NCI-H2081 (cell line): ENCODE measurements at regions not wholly inside any gene's neighbourhood (a gene's known extent, or its start where the extent isn't known, plus 50 kb on each side); places are given as distances from the start of the nearest gene placed in this dataset.

Experiments
- DNase-seq, 2 experiments: peaks; one replicate each; lab custom pipeline; 2025; lab: John Stamatoyannopoulos, UW

DNA sequence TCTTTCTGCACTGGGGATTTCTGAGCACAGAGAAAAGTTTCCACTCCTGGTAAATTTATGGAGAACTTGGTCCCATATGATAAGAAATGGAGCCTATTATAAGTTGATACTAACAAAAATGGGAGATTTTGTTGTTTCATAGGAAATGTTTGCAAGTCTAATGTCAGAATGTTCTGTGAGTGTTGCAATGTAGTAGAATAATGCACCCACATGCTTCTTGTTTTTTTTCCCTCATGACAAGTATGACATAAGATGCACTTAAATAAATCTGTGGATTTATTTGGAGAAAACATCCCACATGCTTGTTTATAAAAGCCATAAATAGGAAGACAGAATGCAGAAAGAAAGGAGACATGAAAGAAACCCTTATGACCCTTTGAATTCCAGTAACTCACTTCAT lies 50.8 kb upstream of the KCNJ6 start:
- DNase-seq, result no peak

GRCh38 chr21:37968744-37969143 lies 52.5 kb upstream of the KCNJ6 start:
- DNase-seq, result no peak

- no peak for DNase-seq
Measured at GRCh38 chr21:37970548-37970947, 54.3 kb upstream of the KCNJ6 start.

DNA sequence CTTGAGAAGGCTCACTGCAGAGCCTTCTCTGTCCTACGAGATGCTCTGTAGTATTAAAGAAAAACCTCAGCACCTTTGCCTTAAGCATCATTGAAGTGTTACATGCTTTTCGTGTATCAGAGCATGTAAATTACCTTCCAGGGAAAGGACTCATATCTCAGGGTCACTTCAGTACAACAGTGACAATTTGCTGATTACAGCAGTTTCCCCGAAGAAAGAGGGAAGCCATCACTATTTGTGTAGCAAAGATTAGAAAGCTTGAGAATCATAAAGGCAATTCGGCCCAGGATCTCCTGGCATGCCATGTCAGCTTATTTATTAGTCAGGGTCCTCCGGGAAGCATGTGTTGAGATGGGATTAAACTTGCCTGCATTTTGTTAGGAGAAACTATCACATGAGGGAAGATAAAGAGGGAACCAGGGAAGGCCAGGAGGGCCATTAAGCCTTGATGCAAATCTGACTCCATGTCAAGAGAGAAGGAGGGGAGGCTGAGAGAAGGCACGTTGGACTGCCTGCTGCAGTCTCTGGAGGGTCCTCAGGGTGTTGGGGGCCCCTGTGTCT lies 55.2 kb upstream of the KCNJ6 start:
- no peak for DNase-seq

DNA sequence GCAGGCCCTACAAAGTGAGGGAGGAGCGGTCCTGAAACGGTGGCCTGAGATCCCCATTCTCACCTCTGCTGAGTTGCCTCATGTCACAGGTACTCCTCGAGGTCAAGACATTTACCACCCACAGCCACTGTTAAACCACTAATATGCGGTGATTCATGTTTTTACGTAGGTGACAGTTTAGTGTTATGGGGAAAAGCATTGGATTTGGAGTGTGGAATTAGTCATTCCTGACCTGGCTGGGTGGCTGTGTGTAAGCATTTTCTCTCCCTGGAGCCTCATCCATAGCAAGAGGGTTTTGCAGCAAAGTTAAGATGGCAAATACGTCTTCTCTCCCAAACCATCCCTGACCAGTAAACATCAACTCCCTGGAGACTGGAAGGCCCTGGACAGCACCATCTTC lies 57.8 kb upstream of the KCNJ6 start:
- no peak for DNase-seq

DNA sequence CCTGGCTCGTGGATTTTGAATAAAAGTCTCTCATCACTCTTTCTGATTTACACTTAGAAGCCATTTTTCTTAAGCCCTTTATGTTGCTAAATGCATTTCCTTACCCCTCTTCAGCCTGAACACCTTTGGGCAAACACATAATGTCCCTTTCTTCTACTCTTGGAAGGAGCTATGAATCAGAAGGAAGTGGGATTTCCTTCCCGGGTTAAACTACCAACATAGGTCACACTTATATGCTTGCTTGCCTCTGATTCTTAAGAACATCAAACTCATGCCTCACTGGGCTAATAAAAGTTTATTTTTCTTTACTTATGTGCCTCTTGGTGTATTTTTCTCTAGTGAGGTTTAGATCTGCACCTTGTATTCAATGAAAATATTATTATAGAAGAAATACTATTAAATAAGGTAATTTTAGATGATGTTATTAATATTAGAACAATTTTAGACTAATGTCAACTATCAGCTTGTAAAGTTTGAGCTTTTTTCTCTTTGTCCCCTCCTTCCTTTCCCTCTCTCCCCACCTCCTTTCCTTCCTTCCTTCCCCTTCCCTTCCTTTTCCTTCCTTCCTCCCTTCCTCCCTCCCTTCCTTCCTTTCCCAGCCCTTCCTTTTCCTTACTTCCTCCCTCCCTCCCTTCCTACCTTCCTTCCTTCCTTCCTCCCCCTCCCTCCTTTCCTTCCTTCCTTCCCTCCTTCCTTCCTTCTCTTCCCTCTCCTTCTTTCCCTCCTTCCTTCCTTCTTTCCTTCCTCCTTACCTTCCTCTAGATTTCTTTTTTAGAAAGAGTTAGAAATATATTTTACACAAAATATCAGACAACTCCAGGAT lies 66.5 kb upstream of the KCNJ6 start:
- DNase-seq, result no peak

DNA sequence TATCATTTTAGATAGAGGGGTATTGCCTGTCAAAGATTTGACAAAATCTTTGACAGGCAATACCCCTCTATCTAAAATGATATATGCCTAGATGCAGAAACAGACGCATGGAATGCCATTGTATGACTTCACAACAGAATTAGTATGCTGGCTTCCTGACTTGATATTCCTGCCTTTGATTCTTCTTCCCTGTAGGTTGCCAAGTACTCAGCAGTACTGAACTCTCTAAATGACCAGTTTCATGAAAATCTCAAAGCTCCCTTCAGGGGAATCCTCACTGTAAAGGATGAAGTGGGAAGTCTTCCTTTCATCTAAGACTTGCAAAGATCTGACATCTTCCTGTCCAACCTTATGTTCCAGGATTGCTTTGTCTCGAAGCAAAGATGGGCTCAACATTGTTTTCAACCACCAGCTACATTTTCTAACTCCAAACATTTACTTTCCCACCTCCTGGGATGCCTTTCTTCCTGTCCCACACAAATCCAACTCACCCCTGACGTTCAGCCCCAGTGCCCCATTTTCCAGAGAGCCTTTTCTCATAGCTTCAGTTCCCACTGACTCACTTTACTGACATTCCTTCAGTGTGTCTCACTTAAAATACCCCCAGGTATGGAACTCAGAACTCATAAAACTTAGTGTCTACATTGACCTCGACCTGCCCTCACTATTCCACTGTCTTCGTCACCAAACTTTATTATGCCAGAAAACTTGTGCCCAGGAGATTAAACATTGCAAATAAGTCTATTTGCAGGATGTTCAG lies 67.3 kb upstream of the KCNJ6 start:
- DNase-seq, result no peak

DNA sequence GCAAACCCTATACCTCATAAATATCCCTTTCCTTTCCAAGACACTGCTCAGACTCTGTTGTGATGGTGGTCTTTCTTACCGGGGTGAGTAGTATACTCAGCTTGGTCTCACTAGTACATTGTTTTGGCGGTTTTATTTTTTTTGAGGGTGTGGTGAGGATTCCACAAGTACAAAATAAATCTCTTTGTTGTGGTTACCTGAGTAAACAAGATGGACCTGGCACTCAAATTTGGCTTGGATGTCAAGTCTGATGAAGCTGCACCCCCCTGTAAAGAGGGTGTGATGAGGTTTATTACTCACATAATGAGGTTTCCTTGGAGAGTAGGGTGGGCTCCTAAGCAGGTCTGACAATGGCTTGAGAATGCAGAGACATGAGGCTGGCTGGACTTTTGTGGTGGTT lies 68.2 kb upstream of the KCNJ6 start:
- DNase-seq, result no peak

DNA sequence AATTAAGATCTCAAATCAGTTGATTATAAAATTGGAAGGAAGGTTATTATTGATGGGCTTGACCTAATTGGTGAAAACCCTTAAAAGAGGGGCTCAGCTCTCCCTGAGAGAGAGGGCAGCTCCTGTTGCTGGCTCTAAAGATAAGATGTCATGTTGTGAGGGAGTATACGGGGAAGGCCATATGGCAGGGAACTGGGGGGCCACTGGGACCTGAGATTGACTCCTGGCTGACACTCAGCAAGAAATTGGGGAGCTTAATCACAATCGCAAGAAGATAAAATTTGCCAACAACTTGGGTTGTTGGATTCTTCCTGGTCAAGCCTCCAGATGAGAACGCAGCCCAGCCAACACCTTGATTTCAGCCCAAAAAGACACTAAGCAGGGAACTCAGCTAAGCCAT lies 69.7 kb upstream of the KCNJ6 start:
- DNase-seq, result no peak

GRCh38 chr21:37986751-37987399 lies 70.6 kb upstream of the KCNJ6 start:
- peak; percentile 88 to 96 for DNase-seq

DNA sequence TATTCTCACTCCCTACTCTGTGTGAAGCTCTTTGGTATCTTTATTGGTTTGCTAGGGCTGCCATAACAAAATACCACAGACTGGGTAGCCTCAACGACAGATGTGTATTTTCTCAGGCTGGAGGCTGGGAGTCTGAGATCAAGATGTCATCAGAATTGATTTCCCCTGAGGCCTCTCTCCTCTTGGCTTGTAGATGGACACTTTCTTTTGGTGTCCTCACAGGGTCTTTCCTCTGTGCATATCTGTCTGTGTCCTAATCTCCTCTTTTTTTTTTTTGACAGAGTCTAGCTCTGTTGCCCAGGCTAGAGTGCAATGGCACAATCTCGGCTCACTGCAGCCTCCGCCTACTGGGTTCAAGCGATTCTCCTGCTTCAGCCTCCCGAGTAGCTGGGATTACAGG lies 71.4 kb upstream of the KCNJ6 start:
- DNase-seq, result no peak

- no peak for DNase-seq
Measured at GRCh38 chr21:37993071-37993470, 76.8 kb upstream of the KCNJ6 start.

DNA sequence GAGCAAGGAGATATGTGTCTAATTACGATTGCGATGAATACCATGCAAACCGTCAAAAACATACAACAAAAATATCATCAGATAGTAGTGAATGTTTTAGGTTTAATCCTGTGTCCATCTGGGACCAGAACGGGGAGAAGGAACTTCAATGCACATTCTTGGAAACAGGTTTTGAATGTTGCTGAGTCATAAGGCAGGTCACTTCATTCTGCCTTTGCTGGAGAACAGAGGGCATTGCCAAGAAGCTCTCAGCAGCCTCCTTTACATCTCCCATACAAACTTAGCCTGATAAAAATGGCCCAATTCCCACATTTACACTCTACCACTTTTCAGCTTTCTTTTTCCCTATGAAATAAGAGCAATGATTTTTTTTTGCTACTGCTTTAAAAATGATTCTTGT lies 78.0 kb upstream of the KCNJ6 start:
- DNase-seq, result no peak

DNA sequence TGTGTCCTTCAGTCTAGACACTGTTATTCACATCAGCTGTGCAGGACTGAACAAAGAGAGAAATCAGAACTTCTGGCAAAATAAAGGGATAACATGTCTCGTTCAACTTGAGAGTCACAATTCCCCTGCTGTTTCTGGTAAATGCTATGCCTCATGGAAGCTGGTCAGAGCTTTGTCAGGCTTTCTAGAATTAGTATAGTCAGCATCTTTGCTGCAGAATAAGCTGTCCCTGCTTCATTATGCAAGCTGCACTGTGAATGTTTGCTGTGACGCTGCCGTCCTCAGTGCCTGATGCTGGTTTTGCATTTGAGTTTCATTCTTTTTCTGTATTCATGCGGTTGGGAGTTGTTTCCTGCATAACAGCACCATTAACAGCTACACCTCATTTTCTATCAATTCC lies 96.4 kb upstream of the KCNJ6 start:
- DNase-seq, result no peak

- DNase-seq, result no peak
Measured at GRCh38 chr21:38013741-38014140, 97.5 kb upstream of the KCNJ6 start.

DNA sequence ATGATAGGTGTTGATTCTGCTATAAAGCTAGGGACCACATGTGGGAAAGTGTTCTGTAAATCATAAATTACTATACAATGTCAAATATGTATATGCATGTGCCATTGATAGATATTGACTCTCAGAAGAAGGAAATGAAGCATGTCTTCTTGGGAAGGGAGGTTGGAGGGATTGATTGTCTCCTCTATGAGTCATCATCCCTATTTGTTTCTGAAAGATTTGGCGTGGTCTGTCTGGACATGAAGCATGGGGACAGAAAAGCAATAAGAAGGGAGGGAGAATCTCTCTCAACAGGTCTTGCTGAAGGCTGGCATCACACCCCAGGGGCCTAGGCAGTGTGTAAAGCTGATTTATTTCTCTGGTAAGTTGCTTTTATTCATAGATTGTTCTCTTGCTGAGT lies 98.0 kb upstream of the KCNJ6 start:
- DNase-seq, result no peak

GRCh38 chr21:38027901-38028498 lies 111.7 kb upstream of the KCNJ6 start:
- DNase-seq, result no peak

- DNase-seq, result no peak
Measured at GRCh38 chr21:38032082-38032801, 116.0 kb upstream of the KCNJ6 start.

DNA sequence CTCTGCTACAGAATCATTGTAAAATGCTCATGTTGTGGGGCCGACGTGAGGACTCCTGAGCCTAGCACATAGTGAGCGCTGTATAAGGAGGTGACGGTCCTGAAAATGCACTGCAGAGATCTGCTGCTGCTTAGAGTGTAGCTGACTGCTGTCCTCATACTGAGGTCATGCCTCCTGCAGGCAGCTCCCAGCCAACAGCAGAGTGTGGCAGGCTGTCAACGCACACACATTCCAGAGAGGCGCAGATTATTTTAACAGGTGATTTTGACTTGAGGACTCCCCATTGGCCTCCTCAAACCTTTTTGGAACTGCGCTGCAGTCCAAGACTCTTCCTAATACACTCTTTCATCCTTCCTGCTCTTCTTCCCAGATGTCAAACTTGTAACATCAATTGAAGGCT lies 119.8 kb upstream of the KCNJ6 start:
- DNase-seq, result no peak

DNA sequence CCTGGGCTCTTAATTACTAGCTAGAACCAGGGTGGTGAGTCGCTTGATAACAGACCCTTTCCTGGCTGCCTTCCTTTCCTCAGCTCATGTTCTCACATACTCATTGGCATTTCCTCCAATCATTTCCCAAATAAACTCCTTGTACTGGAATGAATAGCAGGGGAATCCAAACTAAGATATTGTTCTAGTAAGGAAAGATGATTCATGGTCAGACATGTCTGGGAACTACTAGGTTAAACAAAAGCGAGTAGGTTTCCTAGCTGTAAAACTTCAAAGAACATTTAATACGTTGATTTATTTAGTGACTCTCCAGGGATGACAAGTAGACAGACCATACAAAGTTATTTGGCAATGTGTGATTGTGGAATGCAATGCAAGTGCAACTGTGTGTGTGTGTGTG lies 121.2 kb upstream of the KCNJ6 start:
- DNase-seq, result no peak

DNA sequence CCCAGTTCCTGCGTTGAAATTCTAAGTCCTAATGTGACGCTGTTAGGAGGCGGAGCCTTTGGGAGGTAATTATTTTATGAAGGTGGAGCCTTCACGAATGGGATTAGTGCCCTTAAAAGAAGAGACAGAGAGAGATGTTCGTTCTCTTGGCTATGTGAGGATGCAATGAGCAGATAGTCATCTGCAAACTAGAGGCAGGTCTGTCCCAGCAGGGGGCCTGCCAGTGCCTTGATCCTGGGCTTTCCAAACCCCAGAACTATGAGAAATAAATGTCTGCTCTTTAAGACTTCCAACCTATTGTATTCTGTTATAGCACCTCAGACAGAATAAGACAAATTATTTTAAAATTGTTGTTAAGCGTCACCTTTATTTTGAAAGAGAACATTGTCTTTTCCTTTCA lies 123.1 kb upstream of the KCNJ6 start:
- DNase-seq, result no peak

DNA sequence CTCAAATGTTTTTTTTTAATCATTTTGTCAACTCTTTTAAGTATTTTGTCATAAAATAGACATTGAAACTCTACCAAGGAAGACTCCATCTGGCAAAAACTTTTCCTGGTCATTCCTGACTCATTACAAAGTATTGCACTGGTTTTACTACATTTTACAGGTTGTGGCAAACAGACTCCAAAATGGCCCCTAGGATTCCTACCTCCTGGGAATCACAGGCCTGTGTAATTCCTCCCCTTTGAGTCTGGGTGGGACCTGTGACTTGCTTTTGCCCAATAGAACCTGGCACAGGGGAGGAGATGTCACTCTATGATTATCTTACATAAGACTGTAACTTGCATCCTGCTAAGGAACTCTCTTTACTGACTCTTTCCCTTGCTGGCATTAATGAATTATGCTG lies 123.6 kb upstream of the KCNJ6 start:
- DNase-seq, result no peak
